Calu3 (cell line): ENCODE measurements at regions not wholly inside any gene's neighbourhood (a gene's known extent, or its start where the extent isn't known, plus 50 kb on each side); places are given as distances from the start of the nearest gene placed in this dataset.

Source experiments
- BruUV-seq: library from RNA; stranded (reverse); fragments of 400-500 nt; replicated peaks from 2 replicates; lab custom pipeline; 2021; lab: Mats Ljungman, UMichigan
- CTCF ChIA-PET: fragments of 300-600 bp; sonication (Branson Sonifier 250); formaldehyde crosslinking; loops from one replicate; lab custom pipeline; 2022; ENCODE audit warnings: antibody characterized with exemption; lab: Charles Lee
- DNase-seq: peaks from one replicate; pipeline ENCODE4 v3.0.0; 2022
- H3K27ac Mint-ChIP-seq: one replicate; pipeline ENCODE4 v1.8.0; 2022; ENCODE audit warnings: mixed read lengths; ENCODE audit not compliant: unreplicated experiment
- H3K27me3 Mint-ChIP-seq: one replicate; pipeline ENCODE4 v1.8.0; 2022; ENCODE audit warnings: mixed read lengths; ENCODE audit not compliant: unreplicated experiment
- H3K36me3 Mint-ChIP-seq: one replicate; pipeline ENCODE4 v1.8.0; 2022; ENCODE audit warnings: mild to moderate bottlenecking, moderate library complexity, mixed read lengths; ENCODE audit not compliant: insufficient read depth, unreplicated experiment
- H3K4me1 Mint-ChIP-seq: one replicate; pipeline ENCODE4 v1.8.0; 2022; ENCODE audit warnings: mild to moderate bottlenecking, low read depth, mixed read lengths; ENCODE audit not compliant: unreplicated experiment
- H3K4me3 Mint-ChIP-seq: one replicate; pipeline ENCODE4 v1.8.0; 2022; ENCODE audit warnings: mild to moderate bottlenecking, low read depth, moderate library complexity, mixed read lengths; ENCODE audit not compliant: unreplicated experiment
- H3K9me3 Mint-ChIP-seq: one replicate; pipeline ENCODE4 v1.8.0; 2022; ENCODE audit warnings: low read depth, mixed read lengths; ENCODE audit not compliant: unreplicated experiment
- intact Hi-C: fragments of 100-400 bp; cut with micrococcal nuclease; formaldehyde crosslinking; loops from one replicate; pipeline ENCODE4 v1.10.0; 2022; ENCODE audit not compliant: unreplicated experiment
- TF ChIP-seq, protein P1 (sequence below): fragments of 200-600 bp; IDR thresholded peaks from one replicate; pipeline ENCODE4 v1.8.0; 2022; ENCODE audit warnings: antibody characterized with exemption; ENCODE audit not compliant: unreplicated experiment

DNA sequence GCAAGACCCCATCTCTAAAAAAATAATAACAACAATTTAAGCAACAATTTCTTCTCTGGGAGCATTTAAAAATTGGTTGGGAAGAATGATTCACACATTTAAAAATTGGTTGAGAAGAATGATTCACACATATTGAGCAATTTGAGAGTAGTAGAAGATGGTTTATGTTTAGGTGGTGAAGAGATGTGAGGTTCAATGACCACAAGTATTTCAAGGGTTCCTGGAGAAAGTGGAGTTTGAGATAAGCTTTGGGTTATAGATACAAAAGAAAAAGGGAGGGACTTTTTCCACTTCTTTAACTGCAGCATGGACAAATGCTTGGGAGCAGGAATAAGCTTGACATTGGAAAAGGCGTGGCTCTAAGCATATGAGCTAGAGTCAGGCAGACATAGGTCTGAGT lies 145.7 kb upstream of the NPHP3 start:
- intact Hi-C loops: no loop called here
- Mint-ChIP-seq H3K27ac (no peak overlapping the region), H3K9me3 (peaks cover 2% of the 10 kb centered on the region), H3K36me3 (no peaks in the 10 kb centered on the region), H3K4me1 (no peaks in the 10 kb centered on the region), H3K4me3 (no peak overlapping the region), H3K27me3 (peaks cover 26% of the 10 kb centered on the region)
- TF ChIP-seq, protein P1, sequence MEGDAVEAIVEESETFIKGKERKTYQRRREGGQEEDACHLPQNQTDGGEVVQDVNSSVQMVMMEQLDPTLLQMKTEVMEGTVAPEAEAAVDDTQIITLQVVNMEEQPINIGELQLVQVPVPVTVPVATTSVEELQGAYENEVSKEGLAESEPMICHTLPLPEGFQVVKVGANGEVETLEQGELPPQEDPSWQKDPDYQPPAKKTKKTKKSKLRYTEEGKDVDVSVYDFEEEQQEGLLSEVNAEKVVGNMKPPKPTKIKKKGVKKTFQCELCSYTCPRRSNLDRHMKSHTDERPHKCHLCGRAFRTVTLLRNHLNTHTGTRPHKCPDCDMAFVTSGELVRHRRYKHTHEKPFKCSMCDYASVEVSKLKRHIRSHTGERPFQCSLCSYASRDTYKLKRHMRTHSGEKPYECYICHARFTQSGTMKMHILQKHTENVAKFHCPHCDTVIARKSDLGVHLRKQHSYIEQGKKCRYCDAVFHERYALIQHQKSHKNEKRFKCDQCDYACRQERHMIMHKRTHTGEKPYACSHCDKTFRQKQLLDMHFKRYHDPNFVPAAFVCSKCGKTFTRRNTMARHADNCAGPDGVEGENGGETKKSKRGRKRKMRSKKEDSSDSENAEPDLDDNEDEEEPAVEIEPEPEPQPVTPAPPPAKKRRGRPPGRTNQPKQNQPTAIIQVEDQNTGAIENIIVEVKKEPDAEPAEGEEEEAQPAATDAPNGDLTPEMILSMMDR: no peak
- BruUV-seq: no TSS peak
- DNase-seq: no peak
- CTCF ChIA-PET: interaction anchor here (0.7 kb wide), 1 partner anchor 64 kb away, joined by 3 read pairs; no protein-coding TSS in a partner anchor

- H3K9me3 Mint-ChIP-seq: peaks cover 2% of the 10 kb centered on the region
- BruUV-seq: no TSS peak
- H3K36me3 Mint-ChIP-seq: no peaks in the 10 kb centered on the region
- H3K4me3 Mint-ChIP-seq: no peak overlapping the region
- intact Hi-C loops: no loop called here
- CTCF ChIA-PET: no interaction called here
- H3K27me3 Mint-ChIP-seq: peaks cover 25% of the 10 kb centered on the region
- TF ChIP-seq, protein P1: no peak
- DNase-seq: no peak
- H3K4me1 Mint-ChIP-seq: no peaks in the 10 kb centered on the region
- H3K27ac Mint-ChIP-seq: no peak overlapping the region
Observed at GRCh38 chr3:132867526-132867925, 145.3 kb upstream of the NPHP3 start.

DNA sequence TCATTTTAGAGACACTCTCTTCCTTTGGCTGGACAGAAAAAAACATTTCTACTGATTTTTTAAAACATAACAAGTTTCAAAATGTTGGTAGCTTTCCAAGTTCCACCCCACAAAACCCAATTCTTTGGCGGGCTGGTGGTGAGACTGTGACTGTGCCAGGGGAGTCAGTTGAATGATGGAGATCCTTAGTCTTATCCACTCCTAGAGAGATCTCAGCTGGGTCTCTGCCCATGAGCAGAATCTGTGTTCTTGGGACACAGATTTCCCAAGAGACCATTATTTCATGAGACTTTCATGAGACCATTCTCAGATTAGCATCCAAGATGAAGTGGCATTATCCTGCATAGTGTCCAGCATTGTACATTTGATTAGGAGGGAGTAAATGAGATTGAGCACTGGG lies 135.1 kb upstream of the NPHP3 start:
- Mint-ChIP-seq H3K9me3 (no peaks in the 10 kb centered on the region), H3K27ac (no peak overlapping the region), H3K4me3 (no peak overlapping the region), H3K4me1 (no peaks in the 10 kb centered on the region), H3K27me3 (no peaks in the 10 kb centered on the region), H3K36me3 (no peaks in the 10 kb centered on the region)
- BruUV-seq: no TSS peak
- no peak for DNase-seq
- intact Hi-C loops: no loop called here
- TF ChIP-seq, protein P1: no peak
- CTCF ChIA-PET: no interaction called here

DNA sequence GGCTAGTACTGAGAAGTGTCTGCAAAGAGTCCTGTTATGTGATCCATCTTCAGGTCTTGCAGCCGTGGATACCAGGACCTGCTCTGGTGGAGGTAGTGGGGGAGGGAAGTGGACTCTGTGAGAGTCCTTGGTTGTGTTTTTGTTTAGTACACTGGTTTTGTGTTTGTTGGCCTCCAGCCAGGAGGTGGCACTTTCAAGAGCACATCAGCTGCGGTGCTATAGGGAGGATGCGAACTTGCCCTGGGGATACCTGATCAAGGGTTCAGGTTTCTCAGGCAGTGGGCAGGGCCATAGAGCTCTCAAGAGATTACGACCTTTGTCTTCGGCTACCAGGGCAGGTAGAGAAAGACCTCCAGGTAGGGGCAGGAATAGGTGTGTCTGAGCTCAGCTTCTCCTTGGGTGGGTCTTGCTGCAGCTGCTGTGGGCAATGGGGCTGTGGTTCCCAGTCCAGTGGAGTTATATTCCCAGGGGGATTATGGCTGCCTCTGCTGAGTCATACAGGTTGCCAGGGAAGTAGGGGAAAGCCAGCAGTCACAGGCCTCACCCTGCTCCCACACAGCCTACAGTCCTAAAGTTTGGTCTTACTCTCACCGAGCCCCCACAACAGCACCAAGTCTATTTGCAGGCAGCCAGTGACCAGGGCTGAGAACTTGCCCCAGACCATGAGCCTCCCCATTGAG lies 132.8 kb upstream of the NPHP3 start:
- no peaks in the 10 kb centered on the region for H3K27me3 Mint-ChIP-seq
- CTCF ChIA-PET: no interaction called here
- no peaks in the 10 kb centered on the region for H3K9me3 Mint-ChIP-seq
- DNase-seq: no peak
- no peaks in the 10 kb centered on the region for H3K36me3 Mint-ChIP-seq
- H3K4me1 Mint-ChIP-seq: no peaks in the 10 kb centered on the region
- intact Hi-C loops: no loop called here
- no peak overlapping the region for H3K27ac Mint-ChIP-seq
- BruUV-seq: no TSS peak
- no peak overlapping the region for H3K4me3 Mint-ChIP-seq
- TF ChIP-seq, protein P1: no peak
